DOHH2 (cell line): ENCODE measurements at regions not wholly inside any gene's neighbourhood (a gene's known extent, or its start where the extent isn't known, plus 50 kb on each side); places are given as distances from the start of the nearest gene placed in this dataset.

Experiments used
- H3F3A ChIP-seq: fragments of 200-600 bp; sonication (generic), shearing (Covaris generic); 2 replicates; pipeline ENCODE4 v1.6.0; 2016; ENCODE audit warnings: antibody characterized with exemption, mild to moderate bottlenecking; ENCODE audit not compliant: control insufficient read depth, insufficient read depth
- H3K27ac ChIP-seq: fragments of 200-600 bp; sonication (generic); 2 replicates; pipeline ENCODE4 v1.5.1; 2014; ENCODE audit warnings: low read depth, mild to moderate bottlenecking, low read length, moderate library complexity
- H3K27me3 ChIP-seq: fragments of 200-600 bp; sonication (generic); 2 replicates; pipeline ENCODE4 v1.6.1; 2014; ENCODE audit warnings: mild to moderate bottlenecking, low read length, mixed read lengths; ENCODE audit not compliant: control insufficient read depth
- H3K36me3 ChIP-seq: fragments of 200-600 bp; sonication (generic); 2 replicates; pipeline ENCODE4 v1.6.1; 2014; ENCODE audit warnings: mild to moderate bottlenecking, low read length, moderate library complexity, mixed read lengths; ENCODE audit not compliant: control insufficient read depth
- H3K4me1 ChIP-seq: fragments of 200-600 bp; sonication (generic); 2 replicates; pipeline ENCODE4 v1.6.1; 2014; ENCODE audit warnings: mild to moderate bottlenecking, low read length, mixed read lengths; ENCODE audit not compliant: control insufficient read depth
- H3K4me2 ChIP-seq: fragments of 200-600 bp; sonication (generic); 2 replicates; pipeline ENCODE4 v1.6.0; 2014; ENCODE audit warnings: mild to moderate bottlenecking, low read length, moderate library complexity
- H3K4me3 ChIP-seq: fragments of 200-600 bp; sonication (generic); 2 replicates; pipeline ENCODE4 v1.5.1; 2014; ENCODE audit warnings: mild to moderate bottlenecking, low read length, mixed read lengths
- H3K79me2 ChIP-seq: fragments of 200-600 bp; sonication (generic); 2 replicates; pipeline ENCODE4 v1.6.1; 2014; ENCODE audit warnings: mild to moderate bottlenecking, low read length, mixed read lengths; ENCODE audit not compliant: control insufficient read depth
- H3K9me2 ChIP-seq: fragments of 200-600 bp; sonication (generic); replicated peaks from 2 replicates; pipeline ENCODE4 v1.6.1; 2014; ENCODE audit warnings: mild to moderate bottlenecking, low read length, mixed read lengths; ENCODE audit not compliant: control insufficient read depth
- H3K9me3 ChIP-seq: fragments of 200-600 bp; sonication (generic); 2 replicates; pipeline ENCODE4 v1.6.1; 2014; ENCODE audit warnings: antibody characterized with exemption, low read length, mixed read lengths; ENCODE audit not compliant: control insufficient read depth, insufficient read depth
- H4K20me1 ChIP-seq: fragments of 200-600 bp; sonication (generic); 2 replicates; pipeline ENCODE4 v1.6.0; 2014; ENCODE audit warnings: low read depth, mild to moderate bottlenecking, antibody characterized with exemption, low read length, moderate library complexity; ENCODE audit not compliant: control insufficient read depth, insufficient read depth
- CTCF ChIP-seq: fragments of 200-600 bp; sonication (generic); IDR thresholded peaks from one replicate; pipeline ENCODE4 v1.5.1; 2014; ENCODE audit warnings: antibody characterized with exemption, mild to moderate bottlenecking, low read depth, low read length; ENCODE audit not compliant: poor library complexity, severe bottlenecking
- EZH2phosphoT487 ChIP-seq: fragments of 200-600 bp; sonication (generic); IDR thresholded peaks from 2 replicates; pipeline ENCODE4 v1.6.1; 2017; ENCODE audit warnings: borderline replicate concordance, mild to moderate bottlenecking, antibody characterized with exemption, low read length, moderate library complexity, mixed read lengths

GRCh38 chr3:118075873-118076272 is 958.8 kb downstream of the IGSF11 start:
- Histone ChIP-seq H3K4me2 (no peak overlapping the region), H3K9me3 (no peaks in the 10 kb centered on the region), H3K4me3 (no peak overlapping the region), H3K4me1 (no peaks in the 10 kb centered on the region), H3K36me3 (no peaks in the 10 kb centered on the region), H3K27ac (no peak overlapping the region), H4K20me1 (no peaks in the 10 kb centered on the region), H3K79me2 (no peaks in the 10 kb centered on the region), H3K9me2 (no peaks in the 10 kb centered on the region), H3K27me3 (no peaks in the 10 kb centered on the region), H3F3A (no peaks in the 10 kb centered on the region)
- no peak for TF ChIP-seq CTCF
- TF ChIP-seq EZH2phosphoT487, result no peak

- no peaks in the 10 kb centered on the region for H4K20me1 ChIP-seq
- no peaks in the 10 kb centered on the region for H3K9me3 ChIP-seq
- no peak overlapping the region for H3K4me2 ChIP-seq
- H3K4me1 ChIP-seq, result no peaks in the 10 kb centered on the region
- H3F3A ChIP-seq, result no peaks in the 10 kb centered on the region
- H3K4me3 ChIP-seq, result no peak overlapping the region
- H3K27me3 ChIP-seq, result no peaks in the 10 kb centered on the region
- TF ChIP-seq CTCF (no peak), EZH2phosphoT487 (no peak)
- H3K36me3 ChIP-seq, result no peaks in the 10 kb centered on the region
- no peaks in the 10 kb centered on the region for H3K79me2 ChIP-seq
- no peaks in the 10 kb centered on the region for H3K9me2 ChIP-seq
- H3K27ac ChIP-seq, result no peak overlapping the region
Observed at GRCh38 chr3:118077332-118077731, 957.3 kb downstream of the IGSF11 start.

GRCh38 chr3:118080889-118081288 is 953.8 kb downstream of the IGSF11 start:
- H3K27me3 ChIP-seq, result no peaks in the 10 kb centered on the region
- H3K9me2 ChIP-seq, result no peaks in the 10 kb centered on the region
- no peaks in the 10 kb centered on the region for H3F3A ChIP-seq
- H3K4me1 ChIP-seq, result no peaks in the 10 kb centered on the region
- H3K4me3 ChIP-seq, result no peak overlapping the region
- H4K20me1 ChIP-seq, result no peaks in the 10 kb centered on the region
- H3K36me3 ChIP-seq, result no peaks in the 10 kb centered on the region
- no peak overlapping the region for H3K27ac ChIP-seq
- TF ChIP-seq EZH2phosphoT487 (no peak), CTCF (no peak)
- H3K9me3 ChIP-seq, result no peaks in the 10 kb centered on the region
- H3K79me2 ChIP-seq, result no peaks in the 10 kb centered on the region
- H3K4me2 ChIP-seq, result no peak overlapping the region

- no peaks in the 10 kb centered on the region for H3K79me2 ChIP-seq
- no peak for TF ChIP-seq EZH2phosphoT487
- TF ChIP-seq CTCF, result no peak
- H3K9me2 ChIP-seq, result no peaks in the 10 kb centered on the region
- H3K36me3 ChIP-seq, result no peaks in the 10 kb centered on the region
- no peaks in the 10 kb centered on the region for H3K4me1 ChIP-seq
- no peak overlapping the region for H3K4me3 ChIP-seq
- H3K4me2 ChIP-seq, result no peak overlapping the region
- H3K9me3 ChIP-seq, result peaks cover 14% of the 10 kb centered on the region; the same call in 1 of the 2 replicates
- H3K27ac ChIP-seq, result no peak overlapping the region
- H3F3A ChIP-seq, result no peaks in the 10 kb centered on the region
- H4K20me1 ChIP-seq, result no peaks in the 10 kb centered on the region
- no peaks in the 10 kb centered on the region for H3K27me3 ChIP-seq
Observed at GRCh38 chr3:118088696-118089095, 946.0 kb downstream of the IGSF11 start.
